Gastrocnemius medialis (tissue), 4 donors: ENCODE measurements at regions not wholly inside any gene's neighbourhood (a gene's known extent, or its start where the extent isn't known, plus 50 kb on each side); places are given as distances from the start of the nearest gene placed in this dataset.

Experiments used
- ATAC-seq, 2 donors: fragments of 150-250 bp; one replicate each; pipeline ENCODE4 v1.9.1; 2016
- DNase-seq, 2 donors: peaks; one replicate each; pipeline ENCODE4 v3.0.0-alpha.2; 2019
- H3K27ac ChIP-seq, 4 donors: fragments of 200-600 bp; sonication (generic); 1 replicate in 1 of 4; 2 replicates in 3 of 4; pipeline ENCODE4 v1.5.1; 2016 to 2018; ENCODE audit warnings: mild to moderate bottlenecking in 2 of 4, moderate library complexity in 1 of 4
- H3K27me3 ChIP-seq, 3 donors: fragments of 200-600 bp; sonication (generic) in 2 of 3; 1 replicate in 1 of 3; 2 replicates in 2 of 3; pipeline versions ENCODE4 v1.5.1 to v1.6.0; 2016 to 2019; ENCODE audit warnings: mild to moderate bottlenecking in 1 of 3, moderate library complexity in 1 of 3
- H3K36me3 ChIP-seq, 2 donors: fragments of 200-600 bp; sonication (generic) in 1 of 2; one replicate each; pipeline ENCODE4 v1.5.1; 2017 to 2018
- H3K4me1 ChIP-seq, 2 donors: fragments of 200-600 bp; sonication (generic) in 1 of 2; one replicate each; pipeline ENCODE4 v1.5.1; 2016 to 2017; ENCODE audit warnings: mild to moderate bottlenecking in 2 of 2
- H3K4me3 ChIP-seq, 4 donors: fragments of 200-600 bp; sonication (generic) in 3 of 4; 1 replicate in 1 of 4; 2 replicates in 3 of 4; pipeline ENCODE4 v1.5.1; 2016 to 2019; ENCODE audit warnings: mild to moderate bottlenecking in 2 of 4
- H3K9me3 ChIP-seq, 3 donors: fragments of 200-600 bp; sonication (generic) in 2 of 3; 1 replicate in 1 of 3; 2 replicates in 2 of 3; pipeline ENCODE4 v1.5.1; 2016 to 2019
- POLR2A ChIP-seq, 2 donors: fragments of 450-650 bp; IDR thresholded peaks; one replicate each; pipeline ENCODE4 v1.6.1; 2017; ENCODE audit warnings: antibody characterized with exemption in 2 of 2, mild to moderate bottlenecking in 2 of 2, moderate library complexity in 2 of 2
- in situ Hi-C, 4 donors: fragments of 200-750 bp; cut with MboI; loops; one replicate each; pipeline versions ENCODE4 v1.15.0 to v1.8.0; 2017; ENCODE audit warnings: low sequenced_read_pairs in 4 of 4
- intact Hi-C: fragments of 100-400 bp; cut with DNase I; formaldehyde crosslinking; loops from one replicate; pipeline ENCODE4 v1.15.1; 2023; ENCODE audit warnings: low total_unique reads
- TF ChIP-seq, protein P1 (sequence below), 5 experiments: fragments of 450-650 bp in 3 of 5; fragments of 200-600 bp in 2 of 5; sonication (generic) in 2 of 5; IDR thresholded peaks in 4 of 5; conservative IDR thresholded peaks in 1 of 5; 1 replicate in 4 of 5; 2 replicates in 1 of 5; pipeline ENCODE4 v1.5.1; 2016 to 2019; ENCODE audit warnings: antibody characterized with exemption in 5 of 5, mild to moderate bottlenecking in 3 of 5, moderate library complexity in 3 of 5

DNA sequence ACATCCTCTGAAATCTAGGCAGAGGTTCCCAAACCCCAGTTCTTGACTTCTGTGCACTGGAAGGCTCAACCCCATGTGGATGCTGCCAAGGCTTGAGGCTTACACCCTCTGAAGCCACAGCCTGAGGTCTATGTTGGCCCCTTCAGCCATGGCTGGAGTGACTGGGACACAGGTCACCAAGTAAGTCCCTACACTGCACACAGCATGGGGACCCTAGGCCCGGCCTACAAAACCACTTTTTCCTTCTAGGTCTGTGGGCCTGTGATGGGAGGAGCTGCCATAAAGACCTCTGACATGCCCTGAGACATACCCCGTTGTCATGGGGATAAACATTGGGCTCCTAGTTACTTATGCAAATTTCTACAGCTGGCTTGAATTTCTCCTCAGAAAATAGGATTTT is 418.8 kb upstream of the CCNH start:
- Histone ChIP-seq H3K27ac (no peak overlapping the region), H3K27me3 (no peaks in the 10 kb centered on the region), H3K9me3 (no peaks in the 10 kb centered on the region), H3K36me3 (no peaks in the 10 kb centered on the region), H3K4me3 (no peak overlapping the region), H3K4me1 (no peaks in the 10 kb centered on the region)
- in situ Hi-C loops (no loop called here), intact Hi-C loops (no loop called here)
- ATAC-seq: no peak
- no peak for TF ChIP-seq POLR2A (IDR thresholded peaks at IDR 0.05)
- TF ChIP-seq, protein P1, sequence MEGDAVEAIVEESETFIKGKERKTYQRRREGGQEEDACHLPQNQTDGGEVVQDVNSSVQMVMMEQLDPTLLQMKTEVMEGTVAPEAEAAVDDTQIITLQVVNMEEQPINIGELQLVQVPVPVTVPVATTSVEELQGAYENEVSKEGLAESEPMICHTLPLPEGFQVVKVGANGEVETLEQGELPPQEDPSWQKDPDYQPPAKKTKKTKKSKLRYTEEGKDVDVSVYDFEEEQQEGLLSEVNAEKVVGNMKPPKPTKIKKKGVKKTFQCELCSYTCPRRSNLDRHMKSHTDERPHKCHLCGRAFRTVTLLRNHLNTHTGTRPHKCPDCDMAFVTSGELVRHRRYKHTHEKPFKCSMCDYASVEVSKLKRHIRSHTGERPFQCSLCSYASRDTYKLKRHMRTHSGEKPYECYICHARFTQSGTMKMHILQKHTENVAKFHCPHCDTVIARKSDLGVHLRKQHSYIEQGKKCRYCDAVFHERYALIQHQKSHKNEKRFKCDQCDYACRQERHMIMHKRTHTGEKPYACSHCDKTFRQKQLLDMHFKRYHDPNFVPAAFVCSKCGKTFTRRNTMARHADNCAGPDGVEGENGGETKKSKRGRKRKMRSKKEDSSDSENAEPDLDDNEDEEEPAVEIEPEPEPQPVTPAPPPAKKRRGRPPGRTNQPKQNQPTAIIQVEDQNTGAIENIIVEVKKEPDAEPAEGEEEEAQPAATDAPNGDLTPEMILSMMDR (IDR thresholded peaks at IDR 0.05 in 4 of 5, conservative IDR thresholded peaks at IDR 0.05 in 1 of 5): no peak
- DNase-seq: no peak

DNA sequence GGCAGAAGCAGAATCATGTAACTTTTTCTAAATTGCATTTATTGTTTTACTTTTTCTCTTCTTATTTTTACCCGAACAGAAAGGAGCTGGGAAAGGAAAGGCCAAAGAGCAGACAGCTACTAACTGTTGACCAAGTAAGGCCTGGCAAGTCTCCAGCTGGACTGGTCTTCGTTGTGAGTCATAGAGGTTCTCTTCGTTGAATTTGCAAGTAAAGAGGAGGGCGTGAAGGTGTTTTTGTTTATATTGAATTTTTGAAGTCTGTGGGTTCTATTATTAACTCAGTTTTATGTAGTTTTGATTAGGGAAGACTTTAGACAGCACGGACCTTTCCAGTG is 416.5 kb upstream of the CCNH start:
- H3K4me3 ChIP-seq: no peak overlapping the region
- H3K4me1 ChIP-seq: no peaks in the 10 kb centered on the region
- intact Hi-C loops (no loop called here), in situ Hi-C loops (no loop called here)
- H3K36me3 ChIP-seq: no peaks in the 10 kb centered on the region
- DNase-seq: peak; percentile 27 to 58
- H3K27ac ChIP-seq: no peak overlapping the region
- no peak for ATAC-seq
- no peak for TF ChIP-seq POLR2A (IDR thresholded peaks at IDR 0.05)
- TF ChIP-seq, protein P1 (IDR thresholded peaks at IDR 0.05 in 4 of 5, conservative IDR thresholded peaks at IDR 0.05 in 1 of 5): no peak
- no peaks in the 10 kb centered on the region for H3K27me3 ChIP-seq
- no peaks in the 10 kb centered on the region for H3K9me3 ChIP-seq

DNA sequence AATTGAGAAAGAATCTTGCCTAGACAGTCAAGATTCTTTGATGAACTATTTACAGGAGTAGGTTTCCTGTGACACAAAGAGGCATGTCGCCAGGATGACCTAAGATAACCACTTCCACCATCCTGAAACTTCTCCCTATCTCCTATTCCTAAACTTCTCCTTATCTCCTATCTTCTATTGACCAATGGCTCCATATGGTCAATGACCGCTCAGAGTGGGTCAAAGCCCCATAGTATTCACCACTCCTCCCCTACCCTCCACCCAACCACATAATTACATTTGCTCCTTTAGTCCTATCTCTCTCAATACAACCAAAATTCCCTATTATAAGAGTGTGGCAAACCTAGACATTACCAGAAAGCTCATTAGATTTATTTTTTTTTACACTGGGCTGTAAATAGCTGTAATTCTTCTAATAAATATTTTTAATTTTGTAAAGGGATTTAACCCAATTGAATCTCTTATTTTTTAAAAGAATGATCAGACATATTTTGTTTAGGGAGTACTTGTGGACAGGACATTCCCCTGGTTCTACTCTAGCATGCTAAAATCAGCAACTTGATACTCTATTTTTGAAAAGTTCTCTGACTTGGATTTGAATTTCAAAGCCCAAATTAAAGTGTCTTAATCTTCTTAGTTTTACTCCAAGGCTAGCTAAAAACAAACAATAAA is 416.0 kb upstream of the CCNH start:
- in situ Hi-C loops: no loop called here
- no peak for DNase-seq
- no peaks in the 10 kb centered on the region for H3K36me3 ChIP-seq
- H3K9me3 ChIP-seq: no peaks in the 10 kb centered on the region
- no peaks in the 10 kb centered on the region for H3K27me3 ChIP-seq
- TF ChIP-seq POLR2A (IDR thresholded peaks at IDR 0.05): no peak
- TF ChIP-seq, protein P1 (IDR thresholded peaks at IDR 0.05 in 4 of 5, conservative IDR thresholded peaks at IDR 0.05 in 1 of 5): no peak
- no peaks in the 10 kb centered on the region for H3K4me1 ChIP-seq
- H3K4me3 ChIP-seq: no peak overlapping the region
- ATAC-seq: no peak
- H3K27ac ChIP-seq: no peak overlapping the region
- intact Hi-C loops: no loop called here

DNA sequence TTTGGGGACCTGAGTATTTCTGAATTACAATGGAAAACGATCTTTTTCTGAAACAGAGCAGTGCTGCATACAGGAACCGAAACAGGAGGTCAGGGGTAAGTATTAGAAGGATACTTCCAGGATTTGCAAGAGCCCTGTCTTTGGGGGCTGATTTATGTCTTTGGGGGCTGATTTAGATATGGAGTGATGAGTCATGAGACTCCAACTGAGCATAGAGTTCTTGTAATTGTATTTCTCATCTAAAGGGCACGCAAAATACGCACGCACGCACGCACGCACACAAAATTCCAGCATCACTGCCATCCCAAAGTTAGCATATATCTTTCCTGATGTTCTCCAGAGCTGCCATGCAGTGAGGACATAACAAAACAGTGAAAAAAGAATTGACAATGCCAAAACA is 414.8 kb upstream of the CCNH start:
- ATAC-seq: no peak
- Histone ChIP-seq H3K4me3 (no peak overlapping the region), H3K36me3 (no peaks in the 10 kb centered on the region), H3K4me1 (no peaks in the 10 kb centered on the region), H3K27me3 (no peaks in the 10 kb centered on the region), H3K9me3 (no peaks in the 10 kb centered on the region), H3K27ac (no peak overlapping the region)
- intact Hi-C loops: no loop called here
- TF ChIP-seq, protein P1 (IDR thresholded peaks at IDR 0.05 in 4 of 5, conservative IDR thresholded peaks at IDR 0.05 in 1 of 5): no peak
- TF ChIP-seq POLR2A (IDR thresholded peaks at IDR 0.05): no peak
- in situ Hi-C loops: no loop called here
- DNase-seq: no peak

DNA sequence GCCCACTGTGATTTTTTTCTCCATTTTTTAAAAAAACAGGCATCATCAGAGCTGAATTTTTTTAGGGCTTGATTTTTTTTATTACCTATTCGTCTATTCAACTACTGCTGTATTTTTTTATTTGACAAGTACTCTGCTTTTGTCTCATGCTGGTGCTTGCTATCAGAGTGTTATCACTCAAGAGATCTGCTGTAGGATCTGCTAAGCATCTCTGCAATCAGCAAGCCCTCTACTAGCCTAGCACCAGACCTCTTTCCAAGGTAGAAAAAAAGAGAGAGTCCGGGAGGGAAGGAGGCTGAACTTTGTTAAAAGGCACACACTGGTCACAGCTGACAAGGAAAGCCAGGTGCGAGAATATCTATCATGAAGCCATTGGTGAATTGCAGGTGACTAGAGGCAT is 413.8 kb upstream of the CCNH start:
- Histone ChIP-seq H3K27ac (no peak overlapping the region), H3K4me1 (no peaks in the 10 kb centered on the region), H3K27me3 (no peaks in the 10 kb centered on the region), H3K9me3 (no peaks in the 10 kb centered on the region), H3K4me3 (no peak overlapping the region), H3K36me3 (no peaks in the 10 kb centered on the region)
- in situ Hi-C loops: no loop called here
- intact Hi-C loops: no loop called here
- DNase-seq (no peak), ATAC-seq (no peak)
- TF ChIP-seq, protein P1 (IDR thresholded peaks at IDR 0.05 in 4 of 5, conservative IDR thresholded peaks at IDR 0.05 in 1 of 5): no peak
- no peak for TF ChIP-seq POLR2A (IDR thresholded peaks at IDR 0.05)
